ENCODE measurements at regions not wholly inside any gene's neighbourhood (a gene's known extent, or its start where the extent isn't known, plus 50 kb on each side); places are given as distances from the start of the nearest gene placed in this dataset.
"Not testable (repeated sequence)": the region's sequence is repeated elsewhere in the genome, so short reads cannot be mapped to it uniquely, and the experiment has no call there.

DNA sequence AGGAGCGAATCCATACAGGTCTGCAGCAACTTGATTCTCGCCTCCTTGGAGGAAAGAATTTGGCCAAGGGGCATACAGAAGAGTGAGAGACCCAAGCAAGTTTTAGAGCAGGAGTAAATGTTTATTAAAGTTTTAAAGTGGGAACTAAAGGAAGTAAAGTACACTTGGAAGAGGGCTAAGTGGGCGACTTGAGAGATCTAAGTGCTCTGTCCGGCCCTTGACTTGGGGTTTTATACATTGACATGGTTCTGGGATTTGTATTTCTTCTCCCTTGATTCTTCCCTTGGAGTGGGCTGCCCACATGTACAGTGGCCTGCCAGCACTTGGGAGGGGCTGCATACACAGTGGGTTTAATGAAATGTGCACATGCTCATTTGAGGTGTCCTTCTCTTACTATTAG is 421.2 kb downstream of the TMEM121 start:
- BruUV-seq (replicated peaks): no TSS peak
- no peak overlapping the region for H3K4me3 ChIP-seq (replicated peaks in 1 of 3; ENCODE audit: insufficient read depth in 1 of 3, low read depth in 1 of 3, low read length in 3 of 3)
- POLR2A ChIA-PET: no interaction called here
- H3K9me1 ChIP-seq (replicated peaks; ENCODE audit: control insufficient read depth, extremely low read depth, insufficient read depth, low read length): no peaks in the 10 kb centered on the region
- FAIRE-seq: no peak
- no peaks in the 10 kb centered on the region for H3K36me3 ChIP-seq (ENCODE audit: control insufficient read depth in 2 of 2, extremely low read depth in 1 of 2, insufficient read depth in 2 of 2, low read length in 2 of 2)
- no peaks in the 10 kb centered on the region for H4K20me1 ChIP-seq (replicated peaks; ENCODE audit: control insufficient read depth, extremely low read depth, insufficient read depth, low read length)
- TF ChIP-seq JUN (IDR thresholded peaks at IDR 0.05; ENCODE audit: borderline replicate concordance, insufficient read depth, insufficient read length, low read depth): no peak
- TF ChIP-seq MYC (IDR thresholded peaks at IDR 0.05; ENCODE audit: low read depth, low read length): no peak
- TF ChIP-seq FOS (IDR thresholded peaks at IDR 0.05; ENCODE audit: borderline replicate concordance, insufficient read depth, low read length): no peak
- TF ChIP-seq, protein P1, sequence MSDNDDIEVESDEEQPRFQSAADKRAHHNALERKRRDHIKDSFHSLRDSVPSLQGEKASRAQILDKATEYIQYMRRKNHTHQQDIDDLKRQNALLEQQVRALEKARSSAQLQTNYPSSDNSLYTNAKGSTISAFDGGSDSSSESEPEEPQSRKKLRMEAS (IDR thresholded peaks at IDR 0.05; ENCODE audit: insufficient read depth, insufficient read length): no peak
- TF ChIP-seq EZH2 (IDR thresholded peaks at IDR 0.05; ENCODE audit: borderline replicate concordance, low read depth, low read length, severe bottlenecking): no peak
- no peaks in the 10 kb centered on the region for H3K79me2 ChIP-seq (ENCODE audit: control insufficient read depth, insufficient read depth, low read length)
- no peak overlapping the region for H3K4me2 ChIP-seq (ENCODE audit: insufficient read depth, low read length)
- H3K9ac ChIP-seq (replicated peaks; ENCODE audit: extremely low read depth, insufficient read depth, low read length): no peak overlapping the region
- no peak for DNase-seq (ENCODE audit: low read depth, low spot score)
- intact Hi-C loops (cut with micrococcal nuclease): no loop called here
- no peak overlapping the region for H3K27ac ChIP-seq (ENCODE audit: insufficient read depth, low read depth, low read length)
- CTCF ChIA-PET: no interaction called here
- H2AFZ ChIP-seq (ENCODE audit: low read depth, low read length): no peak overlapping the region
- no peaks in the 10 kb centered on the region for H3K4me1 ChIP-seq (ENCODE audit: control insufficient read depth, extremely low read depth, insufficient read depth, low read length)
- no peaks in the 10 kb centered on the region for H3K27me3 ChIP-seq (ENCODE audit: control insufficient read depth in 2 of 2, insufficient read depth in 2 of 2, low read length in 2 of 2)
- H3K9me3 ChIP-seq (replicated peaks; ENCODE audit: control insufficient read depth, insufficient read depth, low read length): no peaks in the 10 kb centered on the region
- dilution Hi-C loops (cut with MboI; ENCODE audit: extremely low pct_ligation_motif_present, low sequenced_read_pairs): no loop called here

DNA sequence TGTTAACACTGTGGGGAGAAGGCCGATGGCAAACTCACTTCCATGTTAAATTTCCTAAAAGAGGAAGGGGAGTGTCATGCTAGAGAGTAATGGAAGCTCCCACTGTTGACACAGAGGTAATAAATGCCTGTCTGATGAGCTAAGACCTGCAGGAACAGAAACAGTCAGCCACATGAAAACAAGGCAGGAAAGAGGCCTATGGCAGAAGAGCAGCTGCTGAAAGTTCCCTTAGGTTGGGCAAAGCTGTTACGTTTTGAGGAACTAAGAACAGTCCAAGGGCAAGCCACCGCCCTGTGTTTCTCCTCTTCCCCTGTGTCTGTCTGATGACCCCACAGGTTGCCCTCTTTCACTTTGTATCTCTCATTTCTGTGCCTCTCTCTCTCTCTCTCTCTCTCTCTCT is 422.6 kb downstream of the TMEM121 start:
- BruUV-seq (replicated peaks); H2AFZ ChIP-seq (ENCODE audit: low read depth, low read length); CTCF ChIA-PET; FAIRE-seq; H3K4me1 ChIP-seq (ENCODE audit: control insufficient read depth, extremely low read depth, insufficient read depth, low read length); H3K36me3 ChIP-seq (ENCODE audit: control insufficient read depth in 2 of 2, extremely low read depth in 1 of 2, insufficient read depth in 2 of 2, low read length in 2 of 2); POLR2A ChIA-PET; H3K9me1 ChIP-seq (replicated peaks; ENCODE audit: control insufficient read depth, extremely low read depth, insufficient read depth, low read length); H3K4me2 ChIP-seq (ENCODE audit: insufficient read depth, low read length); H3K27ac ChIP-seq (ENCODE audit: insufficient read depth, low read depth, low read length); dilution Hi-C loops (cut with MboI; ENCODE audit: extremely low pct_ligation_motif_present, low sequenced_read_pairs); intact Hi-C loops (cut with micrococcal nuclease); H3K4me3 ChIP-seq (replicated peaks in 1 of 3; ENCODE audit: insufficient read depth in 1 of 3, low read depth in 1 of 3, low read length in 3 of 3); H3K9me3 ChIP-seq (replicated peaks; ENCODE audit: control insufficient read depth, insufficient read depth, low read length); H3K9ac ChIP-seq (replicated peaks; ENCODE audit: extremely low read depth, insufficient read depth, low read length); H4K20me1 ChIP-seq (replicated peaks; ENCODE audit: control insufficient read depth, extremely low read depth, insufficient read depth, low read length); H3K27me3 ChIP-seq (ENCODE audit: control insufficient read depth in 2 of 2, insufficient read depth in 2 of 2, low read length in 2 of 2); DNase-seq (ENCODE audit: low read depth, low spot score); H3K79me2 ChIP-seq (ENCODE audit: control insufficient read depth, insufficient read depth, low read length): not testable (repeated sequence)

DNA sequence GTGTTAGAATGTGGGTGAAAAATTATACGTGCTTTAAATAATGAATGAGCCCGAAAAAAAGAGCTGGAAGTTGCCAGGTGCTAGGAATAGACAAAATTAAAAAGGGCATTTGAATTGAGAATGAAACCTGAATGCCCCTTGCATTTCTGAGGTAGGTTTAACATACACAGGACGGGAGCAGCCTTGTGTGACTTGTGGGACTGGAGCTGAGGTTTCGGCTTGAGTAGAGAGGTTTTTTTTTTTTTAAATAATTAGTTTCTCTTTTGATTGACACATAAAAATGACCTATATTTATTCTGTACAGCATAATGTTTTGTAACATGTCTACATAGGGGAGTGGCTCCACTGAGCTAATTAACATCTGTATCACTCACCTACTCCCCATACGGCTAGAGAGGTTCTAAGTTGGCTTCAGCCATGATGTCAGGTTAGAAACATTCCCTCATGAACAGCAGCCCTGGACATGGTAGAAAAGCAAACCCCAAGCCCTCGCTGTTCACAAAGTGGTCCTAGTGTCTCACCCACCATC is 424.0 kb downstream of the TMEM121 start:
- H3K4me3 ChIP-seq (replicated peaks in 1 of 3; ENCODE audit: insufficient read depth in 1 of 3, low read depth in 1 of 3, low read length in 3 of 3); H3K4me1 ChIP-seq (ENCODE audit: control insufficient read depth, extremely low read depth, insufficient read depth, low read length); H3K9ac ChIP-seq (replicated peaks; ENCODE audit: extremely low read depth, insufficient read depth, low read length); CTCF ChIA-PET; intact Hi-C loops (cut with micrococcal nuclease); FAIRE-seq; H3K79me2 ChIP-seq (ENCODE audit: control insufficient read depth, insufficient read depth, low read length); DNase-seq (ENCODE audit: low read depth, low spot score); H3K27me3 ChIP-seq (ENCODE audit: control insufficient read depth in 2 of 2, insufficient read depth in 2 of 2, low read length in 2 of 2); H3K9me3 ChIP-seq (replicated peaks; ENCODE audit: control insufficient read depth, insufficient read depth, low read length); H2AFZ ChIP-seq (ENCODE audit: low read depth, low read length); H3K4me2 ChIP-seq (ENCODE audit: insufficient read depth, low read length); dilution Hi-C loops (cut with MboI; ENCODE audit: extremely low pct_ligation_motif_present, low sequenced_read_pairs); H3K27ac ChIP-seq (ENCODE audit: insufficient read depth, low read depth, low read length); H3K36me3 ChIP-seq (ENCODE audit: control insufficient read depth in 2 of 2, extremely low read depth in 1 of 2, insufficient read depth in 2 of 2, low read length in 2 of 2); BruUV-seq (replicated peaks); H4K20me1 ChIP-seq (replicated peaks; ENCODE audit: control insufficient read depth, extremely low read depth, insufficient read depth, low read length); H3K9me1 ChIP-seq (replicated peaks; ENCODE audit: control insufficient read depth, extremely low read depth, insufficient read depth, low read length): not testable (repeated sequence)
- POLR2A ChIA-PET: interaction anchor here (0.6 kb wide), 1 partner anchor 470 kb away, joined by 4 read pairs; no protein-coding TSS in a partner anchor

All from endothelial cell of umbilical vein (primary cell).